PC-9 (cell line): ENCODE measurements at regions not wholly inside any gene's neighbourhood (a gene's known extent, or its start where the extent isn't known, plus 50 kb on each side); places are given as distances from the start of the nearest gene placed in this dataset.

ENCODE experiments used
- CTCF ChIP-seq: fragments of 200-600 bp; sonication (generic); conservative IDR thresholded peaks from 2 replicates; pipeline ENCODE4 v1.6.1; 2017; ENCODE audit warnings: mixed run types, antibody characterized with exemption, mild to moderate bottlenecking, moderate library complexity
- EZH2 ChIP-seq: fragments of 200-600 bp; sonication (generic); IDR thresholded peaks from 2 replicates; pipeline ENCODE4 v1.8.0; 2017; ENCODE audit warnings: antibody characterized with exemption, low read depth

- no peak for TF ChIP-seq CTCF
- TF ChIP-seq EZH2, result no peak
Measured at GRCh38 chr6:115634131-115634530, 426.6 kb downstream of the FRK start.
